HG03280 (cell line): ENCODE measurements at regions not wholly inside any gene's neighbourhood (a gene's known extent, or its start where the extent isn't known, plus 50 kb on each side); places are given as distances from the start of the nearest gene placed in this dataset.

Experiments
- ATAC-seq: cut with Tn5 transposase; IDR thresholded peaks from one replicate; pipeline ENCODE4 v1.9.1; 2021; ENCODE audit warnings: mild to moderate bottlenecking, moderate library complexity; ENCODE audit not compliant: unreplicated experiment

DNA sequence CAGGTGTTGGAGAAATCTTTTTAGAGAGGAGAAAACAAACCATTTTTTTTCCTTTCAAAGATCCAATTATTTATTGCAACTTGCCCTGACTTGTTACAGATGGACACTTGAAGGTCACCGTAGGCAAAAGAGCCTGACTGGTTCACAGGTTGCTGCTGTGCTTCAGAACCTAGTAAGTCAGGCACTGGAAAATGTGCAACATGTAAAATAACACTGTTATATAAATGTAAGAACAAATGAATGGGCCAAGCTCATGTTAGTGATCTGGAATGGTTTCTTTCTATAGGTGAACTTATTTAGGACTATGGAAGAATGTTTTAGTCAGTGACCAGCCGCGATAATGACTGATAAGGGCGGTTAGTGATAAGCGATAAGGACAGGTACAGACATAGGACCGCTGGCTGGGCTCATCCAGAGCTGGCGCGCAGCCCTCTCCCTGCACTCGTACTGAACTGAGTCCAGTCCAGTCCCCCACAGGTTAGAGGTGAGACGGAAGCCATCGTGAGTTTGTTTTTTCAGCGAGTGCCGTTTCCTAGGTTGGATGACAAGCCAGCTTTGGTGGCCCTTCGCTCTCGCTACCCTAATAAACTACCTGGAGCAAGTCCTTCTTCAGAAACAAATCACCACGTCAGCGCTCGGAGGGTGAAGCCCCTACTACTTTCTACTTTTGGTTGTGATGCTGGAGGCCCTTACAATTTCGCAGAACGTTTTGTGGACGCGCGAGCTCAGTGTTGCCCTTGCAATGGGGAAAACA, 94.4 kb upstream of the PRDM1 start:
- peak; percentile 15 for ATAC-seq

DNA sequence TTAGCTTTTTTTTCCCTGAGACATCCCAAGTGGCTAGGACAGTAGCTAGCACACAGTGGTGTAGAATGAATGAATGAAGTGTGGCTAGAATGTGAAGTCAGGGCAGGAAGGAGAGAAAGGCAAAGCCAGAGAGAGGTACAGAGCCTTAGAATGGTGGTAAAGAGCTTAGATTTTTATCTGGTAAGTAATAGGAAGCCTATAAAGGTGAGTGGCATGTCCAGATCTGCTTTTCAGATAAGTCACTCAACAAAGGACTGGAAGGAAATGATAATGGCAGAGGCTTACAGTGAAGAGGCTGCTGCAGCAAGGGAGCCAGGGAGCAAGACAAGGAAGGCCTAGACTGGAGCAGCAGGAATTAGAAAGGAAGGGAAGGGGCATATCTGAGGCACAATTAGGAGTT, 96.0 kb upstream of the PRDM1 start:
- no peak for ATAC-seq

DNA sequence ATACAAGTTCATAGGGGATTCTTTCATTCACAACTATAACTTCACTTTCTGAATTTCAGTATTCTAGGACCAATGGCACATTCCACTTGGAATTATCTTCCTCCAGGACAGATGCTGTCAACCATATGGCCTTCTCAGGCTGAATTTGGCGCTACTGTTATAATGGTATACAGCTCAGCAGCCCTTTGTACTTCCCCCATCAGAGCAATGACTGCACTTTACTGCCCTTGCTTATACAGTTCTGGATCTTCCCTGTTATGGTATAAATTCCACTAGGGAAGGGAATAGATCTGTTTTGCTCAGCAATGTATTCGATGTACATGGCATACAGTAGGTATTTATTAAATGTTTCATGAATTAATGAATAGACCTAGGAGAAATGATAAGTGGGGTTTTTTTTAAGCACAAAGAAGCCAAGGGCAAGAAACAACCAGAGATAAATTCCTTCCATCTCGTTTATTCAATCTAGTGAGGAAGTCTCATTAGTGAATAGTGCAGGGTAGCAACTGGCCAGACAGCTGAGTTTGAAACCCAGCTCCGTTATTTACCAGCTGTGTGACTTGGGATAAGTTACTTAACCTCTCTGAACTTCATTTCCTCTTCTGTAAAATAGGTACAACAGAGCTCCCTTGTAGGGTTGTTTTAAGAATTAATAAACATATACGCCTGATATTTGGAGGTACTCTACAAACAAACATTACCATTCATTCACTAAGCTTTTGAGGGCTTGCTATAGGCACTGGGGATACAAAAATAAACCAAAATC, 97.1 kb upstream of the PRDM1 start:
- ATAC-seq: no peak

DNA sequence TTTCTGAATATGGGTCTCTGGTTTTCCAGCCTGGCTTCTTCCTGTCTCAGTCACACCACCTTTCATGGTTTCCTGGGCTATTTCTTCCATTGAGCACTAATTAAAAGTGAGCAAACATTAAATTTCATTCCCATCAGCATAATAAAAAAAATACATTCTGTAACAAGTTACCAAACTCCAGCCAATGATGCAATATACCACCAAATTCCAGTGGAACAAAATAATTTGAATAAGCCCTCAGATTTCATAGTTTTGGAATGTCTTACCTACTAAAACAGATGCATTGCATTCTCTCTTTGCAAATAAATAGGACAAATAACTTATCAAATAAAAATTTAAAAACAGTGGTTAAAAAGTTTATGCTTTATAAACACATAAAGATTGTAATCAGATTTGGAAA, 97.8 kb upstream of the PRDM1 start:
- ATAC-seq: no peak

DNA sequence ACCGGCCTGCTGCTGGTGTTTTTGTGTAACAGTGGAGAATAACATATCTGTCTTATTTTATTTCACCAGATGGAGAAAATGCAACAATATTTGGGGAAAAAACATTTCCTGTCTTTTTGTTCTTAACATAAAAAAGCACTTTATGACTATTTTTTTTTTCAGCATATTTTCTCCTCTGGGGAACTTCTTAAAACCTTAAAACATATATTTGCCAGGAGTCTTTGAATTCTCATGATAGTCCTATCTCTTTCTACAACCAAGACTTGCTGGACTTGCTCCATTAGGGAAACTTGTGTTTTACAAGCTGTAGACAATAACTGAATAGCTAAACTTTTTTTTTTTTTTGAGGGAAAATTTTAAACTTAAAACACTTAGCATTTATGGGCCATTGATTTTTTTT, 98.6 kb upstream of the PRDM1 start:
- ATAC-seq: no peak

DNA sequence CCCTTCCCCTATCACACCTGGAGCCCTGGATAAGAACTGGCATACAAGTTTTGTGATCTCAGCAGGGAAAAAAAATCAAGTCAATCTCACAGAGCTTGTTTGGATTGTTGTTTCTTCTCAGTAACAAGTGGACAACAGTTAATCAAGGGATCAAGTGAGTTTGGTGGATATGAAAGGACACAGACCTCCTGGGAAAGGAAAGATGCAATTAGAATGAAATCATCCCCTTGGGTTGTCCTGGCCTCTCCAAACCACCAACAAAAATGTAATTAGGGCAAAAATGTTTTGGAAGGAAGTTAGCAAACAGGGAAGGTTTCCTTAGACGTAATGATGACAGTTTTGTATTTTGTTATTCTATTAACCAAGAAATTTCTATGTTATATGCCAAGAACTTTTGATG, 99.1 kb upstream of the PRDM1 start:
- ATAC-seq: no peak

DNA sequence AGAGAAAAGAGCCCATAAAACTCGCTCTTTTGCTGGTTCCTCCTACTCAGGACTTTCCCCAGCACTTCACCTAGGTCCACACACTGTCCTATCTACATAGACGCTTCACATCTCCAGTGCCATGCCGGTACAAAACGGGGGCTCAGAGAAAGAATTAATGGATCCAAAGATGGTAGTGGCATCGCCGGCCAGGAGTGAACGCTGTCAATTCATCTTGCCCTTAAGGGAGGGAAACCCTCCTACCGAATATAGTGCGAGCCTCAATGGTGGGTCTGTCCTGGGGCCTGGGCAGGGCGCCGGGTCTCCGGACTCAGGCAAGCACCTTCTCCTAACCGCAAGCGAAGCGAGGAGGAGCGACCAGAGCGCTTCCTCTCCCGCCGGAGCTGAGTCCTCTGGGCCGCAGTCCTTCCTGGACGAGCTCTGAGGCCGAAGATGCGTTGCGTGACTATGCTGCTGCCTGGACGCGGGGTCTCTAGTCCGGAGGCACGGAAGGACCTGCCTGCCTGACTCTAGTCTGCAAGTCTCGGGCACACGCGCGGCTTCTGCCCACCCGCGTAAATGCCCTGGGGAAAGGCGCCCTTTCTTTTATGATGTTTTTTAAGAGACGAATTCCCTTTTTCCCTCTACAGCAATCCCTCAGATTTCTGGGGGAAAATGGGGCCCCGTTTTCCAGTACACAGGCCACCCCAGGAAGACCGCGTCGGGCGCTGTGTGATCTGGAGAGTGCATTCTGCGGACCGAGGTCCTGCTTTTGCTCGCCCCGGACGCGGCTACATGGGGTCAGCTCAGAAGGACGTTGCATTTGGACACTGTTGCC, 100.1 kb upstream of the PRDM1 start:
- ATAC-seq: no peak

DNA sequence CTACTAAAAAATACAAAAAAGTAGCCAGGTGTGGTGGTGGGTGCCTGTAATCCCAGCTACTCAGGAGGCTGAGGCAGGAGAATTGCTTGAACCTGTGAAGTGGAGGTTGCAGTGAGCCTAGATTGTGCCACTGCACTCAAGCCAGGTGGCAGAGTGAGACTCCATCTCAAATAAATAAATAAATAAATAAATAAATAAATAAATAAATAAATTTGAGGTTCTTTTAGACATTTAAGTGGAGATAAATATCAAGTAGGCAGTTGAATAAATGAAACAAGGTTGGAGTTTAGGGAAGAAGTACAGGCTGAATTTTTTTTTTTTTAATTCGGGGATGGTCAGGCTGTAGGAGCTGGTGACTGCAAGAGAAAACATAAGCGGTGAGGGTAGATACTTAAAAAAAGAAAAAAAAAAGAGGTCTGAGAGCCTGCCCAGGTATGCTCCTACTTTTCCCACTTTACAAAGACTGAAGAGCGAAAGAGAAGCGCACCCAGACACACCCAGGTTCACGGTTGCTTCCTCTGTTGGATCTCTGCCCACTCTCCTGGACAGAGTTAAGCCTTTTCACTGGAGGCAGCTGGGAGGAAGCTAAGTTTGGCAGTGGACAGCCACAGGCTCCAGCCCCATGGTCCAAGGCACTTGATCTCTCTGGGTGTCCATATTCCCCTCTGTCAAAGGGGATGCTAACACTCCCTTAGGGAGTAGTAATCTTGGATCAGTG, 100.9 kb upstream of the PRDM1 start:
- ATAC-seq: no peak

DNA sequence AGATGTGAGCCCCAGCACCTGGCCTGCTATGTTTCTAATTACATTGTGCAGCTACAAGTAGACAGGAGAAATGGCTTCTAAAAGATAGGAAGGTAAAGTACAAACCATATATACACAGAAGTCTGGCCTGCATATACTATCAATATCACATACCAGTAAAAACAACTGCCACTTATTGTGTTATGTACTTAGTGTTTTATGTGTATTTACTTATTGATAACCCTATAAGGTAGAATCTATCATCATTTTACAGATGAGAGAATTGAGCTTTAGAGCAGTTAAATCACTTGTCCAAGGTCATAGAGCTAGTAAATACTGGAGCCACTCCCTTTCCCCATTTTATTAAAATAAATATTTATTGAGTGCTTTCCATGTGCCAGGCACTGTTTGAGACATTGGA, 102.4 kb upstream of the PRDM1 start:
- no peak for ATAC-seq

DNA sequence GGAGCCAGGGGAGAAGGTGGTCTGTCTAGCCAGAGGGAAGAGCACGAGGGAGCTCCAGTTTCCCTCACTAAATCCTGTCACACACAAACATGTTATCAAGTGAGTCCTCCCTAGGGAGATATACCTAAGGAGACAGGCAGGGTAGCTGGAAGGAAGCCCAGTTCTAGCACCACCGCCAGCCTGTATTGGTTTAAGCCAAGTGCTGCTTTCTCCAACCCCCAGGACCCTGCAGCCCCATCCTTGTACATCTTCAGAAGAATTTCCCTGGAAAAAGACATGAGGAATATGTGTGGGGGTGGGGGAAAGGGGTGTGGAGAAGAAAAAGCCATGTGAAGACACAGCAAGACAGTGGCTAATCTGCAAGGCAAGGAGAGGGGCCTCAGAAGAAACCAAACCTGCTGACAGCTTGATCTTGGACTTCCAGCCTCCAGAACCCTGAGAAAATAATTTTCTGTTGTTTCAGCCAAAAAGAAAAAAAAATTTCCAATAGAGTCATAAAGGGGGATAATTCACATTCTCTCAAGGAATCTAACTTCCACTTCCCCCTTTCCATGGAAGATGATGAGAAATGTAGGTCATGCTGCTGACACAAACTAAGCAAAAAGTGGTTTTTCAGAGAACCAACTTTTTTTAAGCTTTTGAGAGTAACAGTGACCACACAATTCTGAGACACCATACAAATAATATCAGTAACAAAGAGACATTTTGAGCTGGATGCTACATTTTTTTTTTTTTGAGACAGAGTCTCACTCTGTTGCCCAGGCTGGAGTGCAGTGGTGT, 103.2 kb upstream of the PRDM1 start:
- ATAC-seq: no peak

DNA sequence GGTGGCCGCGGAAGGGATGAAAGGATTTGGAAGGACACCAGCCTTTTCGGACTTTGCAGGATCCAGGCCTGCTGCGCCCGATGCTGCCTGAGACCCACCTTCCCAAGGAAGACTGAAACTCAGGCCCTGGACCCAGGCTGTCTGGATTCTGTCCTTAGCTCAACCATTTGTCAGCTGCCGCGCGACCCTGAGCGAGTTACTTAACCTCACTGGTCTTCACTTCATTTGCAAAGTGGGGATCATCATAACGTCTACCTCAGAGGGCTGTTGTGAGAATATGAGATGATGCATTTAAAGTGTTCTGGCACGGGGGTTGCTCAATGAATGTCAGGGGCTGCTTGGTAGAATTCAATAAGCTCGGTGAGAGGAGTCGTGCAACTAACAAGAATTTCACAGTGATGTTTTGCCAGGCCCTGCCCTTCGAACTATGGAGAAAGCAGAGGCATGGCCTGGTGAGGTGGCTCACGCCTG, 104.2 kb upstream of the PRDM1 start:
- no peak for ATAC-seq

DNA sequence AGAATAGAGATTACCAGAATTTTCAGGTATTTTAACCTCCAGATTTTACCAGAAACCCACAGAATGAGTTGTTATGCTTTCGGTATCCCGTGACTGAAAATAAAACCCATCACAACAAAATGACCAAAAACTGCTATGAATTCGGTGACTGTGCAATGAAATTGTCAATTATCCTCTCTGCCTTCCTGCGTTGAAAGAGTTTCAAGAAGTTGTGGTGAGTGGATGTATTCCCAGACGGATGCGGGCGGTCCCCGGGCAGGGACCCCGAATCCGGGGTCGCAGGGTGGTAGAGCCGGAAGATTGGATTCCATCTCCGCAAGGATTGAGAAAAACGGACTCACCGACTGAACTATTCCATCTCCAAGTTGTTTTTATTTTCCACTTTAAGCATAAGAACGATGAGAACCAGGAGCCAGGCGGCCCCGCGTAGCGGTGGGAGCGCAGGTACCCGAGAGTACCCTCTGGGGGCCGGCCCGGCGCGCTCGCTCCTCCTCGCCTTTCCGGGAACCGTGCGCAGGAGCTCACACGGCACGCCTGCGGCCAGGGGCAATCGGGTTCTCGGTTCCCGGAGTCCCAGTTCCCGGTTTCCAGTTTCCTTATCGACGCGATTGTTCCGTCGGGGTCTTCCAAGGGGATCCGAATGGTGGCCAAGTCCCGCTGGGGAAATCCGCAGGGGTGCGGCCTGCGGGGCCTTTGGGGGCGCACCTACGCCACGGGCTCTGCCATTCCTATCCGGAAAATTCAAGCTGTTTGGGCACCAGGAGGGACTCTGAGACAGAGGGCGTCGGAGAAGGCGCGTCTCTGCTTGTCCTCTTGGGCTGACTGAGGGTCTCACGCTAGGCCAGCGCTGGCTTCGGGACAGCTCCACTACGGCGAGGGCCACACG, 104.9 kb upstream of the PRDM1 start:
- ATAC-seq: no peak

DNA sequence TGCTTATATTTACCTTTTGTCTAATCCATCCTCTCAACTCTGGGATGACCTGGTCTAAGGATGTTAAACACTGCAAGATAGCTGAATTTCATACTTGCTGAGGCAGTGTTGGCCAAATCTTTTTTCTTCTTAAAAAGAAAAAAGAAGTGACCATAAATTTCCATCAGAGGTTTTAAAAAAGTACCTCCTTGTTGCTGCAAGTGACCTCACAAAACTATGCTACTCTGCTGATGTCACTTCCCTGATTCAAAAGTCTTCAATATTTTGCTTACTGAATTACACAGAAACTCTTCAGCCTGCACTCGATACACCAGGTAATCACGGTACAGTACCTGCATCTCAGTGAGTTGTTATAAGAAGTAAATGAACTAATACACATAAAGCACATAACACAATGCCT, 107.2 kb upstream of the PRDM1 start:
- no peak for ATAC-seq

DNA sequence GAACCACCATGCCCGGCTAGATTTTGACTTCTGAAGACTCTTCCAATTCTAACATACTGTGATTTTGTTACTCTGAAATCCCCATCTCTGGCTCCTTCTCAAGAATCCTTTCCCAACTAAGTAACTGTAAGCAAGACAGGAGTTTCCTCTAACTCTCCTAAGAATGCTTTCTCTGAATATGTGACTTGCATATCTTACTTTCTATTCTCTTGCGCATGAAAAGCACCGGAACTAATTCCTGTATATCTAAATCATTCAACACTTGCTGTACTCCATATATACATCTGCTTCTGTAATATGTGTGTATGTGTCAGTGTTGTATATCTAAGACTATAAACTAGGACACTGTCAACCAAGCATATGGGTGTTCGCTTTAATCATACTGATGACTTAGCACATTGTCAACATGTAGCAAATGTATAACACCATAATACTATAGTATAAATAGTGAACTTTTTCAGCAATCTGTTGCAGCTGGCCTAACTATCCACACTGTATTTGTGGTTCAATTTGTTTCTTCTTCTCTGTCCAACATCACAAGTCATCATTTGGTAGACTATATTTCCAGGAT, 108.1 kb upstream of the PRDM1 start:
- no peak for ATAC-seq

DNA sequence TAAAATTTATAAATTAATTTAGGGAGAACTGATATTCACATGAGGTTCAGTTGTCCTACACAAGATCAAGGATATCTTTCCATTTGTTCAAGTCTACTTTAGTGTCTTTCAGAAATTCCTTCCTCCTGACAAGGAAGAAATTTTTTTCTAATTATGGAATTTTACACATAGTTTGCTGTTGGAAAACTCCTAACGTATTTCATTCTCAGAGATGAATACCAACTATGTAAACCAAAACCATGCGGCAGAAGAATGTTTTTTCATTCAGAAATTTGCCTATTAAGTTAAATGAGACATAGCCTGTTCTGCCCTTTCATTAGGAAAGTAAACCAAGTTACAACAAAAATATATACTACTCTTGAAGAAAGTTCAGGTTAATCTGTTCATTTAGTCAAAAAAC, 111.2 kb upstream of the PRDM1 start:
- no peak for ATAC-seq

DNA sequence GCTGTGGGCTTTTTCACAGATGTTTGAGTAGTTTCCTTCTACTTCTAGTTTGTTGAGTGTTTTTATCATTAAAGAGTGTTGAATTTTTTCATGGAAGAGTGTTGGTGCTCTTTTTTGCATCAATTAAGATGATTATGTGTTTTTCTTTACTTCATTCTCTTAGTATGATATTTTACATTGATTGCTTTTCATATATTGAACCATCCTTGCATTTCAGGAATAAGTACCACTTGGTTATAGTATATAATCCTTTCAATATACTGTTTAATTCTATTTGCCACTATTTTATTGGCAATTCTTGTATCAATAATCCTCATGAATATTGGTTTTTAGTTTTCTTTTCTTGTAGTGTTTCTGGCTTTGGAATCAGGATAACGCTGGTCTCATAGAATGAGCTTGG, 113.7 kb upstream of the PRDM1 start:
- no peak for ATAC-seq

DNA sequence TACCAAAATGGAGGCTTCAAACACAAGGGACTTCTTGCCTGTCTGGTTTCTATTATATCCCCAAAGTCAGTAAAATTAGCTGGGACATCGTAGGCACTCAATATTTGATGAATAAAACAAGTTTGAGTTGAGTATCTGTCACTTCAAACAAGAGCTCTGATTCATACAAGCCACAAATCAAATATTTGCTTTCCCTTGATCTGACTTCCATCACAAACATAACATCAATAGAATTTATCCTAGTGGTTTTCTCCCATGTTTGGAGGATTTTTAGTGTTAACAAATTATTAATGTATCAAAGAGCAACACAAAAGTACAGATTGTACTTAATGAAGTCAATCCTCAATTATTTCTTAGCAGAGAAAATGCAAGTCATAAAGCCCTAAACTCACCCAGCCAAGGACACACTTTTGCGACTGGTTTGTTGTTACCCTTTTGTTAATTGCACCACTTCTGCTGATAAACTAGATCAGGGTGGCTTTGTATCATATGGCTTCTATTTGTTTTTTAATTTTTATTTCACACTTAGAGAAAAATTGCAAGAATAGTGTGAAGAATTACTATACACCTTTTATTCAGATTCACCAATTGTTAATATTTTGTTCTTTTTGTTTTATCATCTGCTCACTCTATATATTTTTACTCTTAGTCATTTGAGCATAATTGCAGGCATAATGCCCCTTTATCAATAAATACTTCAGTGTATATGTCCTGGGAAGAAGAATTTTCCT, 117.4 kb upstream of the PRDM1 start:
- no peak for ATAC-seq

DNA sequence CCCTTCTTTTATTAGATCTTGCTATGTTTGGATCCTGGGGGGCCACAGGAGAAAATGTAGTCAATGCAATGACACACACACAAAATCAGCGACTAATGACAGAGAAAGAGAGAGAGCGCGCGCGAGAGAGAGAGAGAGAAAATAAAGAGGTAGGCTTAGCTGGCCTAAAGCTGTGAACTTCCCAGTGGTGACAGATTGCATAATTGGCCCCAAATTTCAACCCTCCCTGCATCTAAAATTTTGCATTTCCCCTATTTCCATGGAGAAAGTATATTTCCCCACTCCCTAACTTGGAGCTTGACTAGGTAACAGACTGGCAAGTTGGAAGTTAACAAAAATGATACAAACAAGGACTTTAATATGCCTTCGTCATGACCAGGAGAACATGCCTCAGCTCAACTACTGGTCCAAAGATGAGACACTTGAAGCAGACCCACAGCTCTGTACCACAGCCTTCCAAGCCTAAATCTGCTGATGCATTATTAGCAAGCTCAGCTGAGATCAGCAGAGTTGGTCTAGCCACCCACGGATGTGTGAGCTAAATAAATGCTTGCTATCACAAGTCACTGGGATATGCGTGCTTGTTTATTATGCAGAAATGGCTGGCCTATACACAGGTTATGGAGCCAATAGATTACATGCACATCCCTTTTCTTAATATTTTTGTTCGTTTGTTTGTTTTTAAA, 118.1 kb upstream of the PRDM1 start:
- ATAC-seq: no peak
